ENCODE measurements at regions not wholly inside any gene's neighbourhood (a gene's known extent, or its start where the extent isn't known, plus 50 kb on each side); places are given as distances from the start of the nearest gene placed in this dataset.

DNA sequence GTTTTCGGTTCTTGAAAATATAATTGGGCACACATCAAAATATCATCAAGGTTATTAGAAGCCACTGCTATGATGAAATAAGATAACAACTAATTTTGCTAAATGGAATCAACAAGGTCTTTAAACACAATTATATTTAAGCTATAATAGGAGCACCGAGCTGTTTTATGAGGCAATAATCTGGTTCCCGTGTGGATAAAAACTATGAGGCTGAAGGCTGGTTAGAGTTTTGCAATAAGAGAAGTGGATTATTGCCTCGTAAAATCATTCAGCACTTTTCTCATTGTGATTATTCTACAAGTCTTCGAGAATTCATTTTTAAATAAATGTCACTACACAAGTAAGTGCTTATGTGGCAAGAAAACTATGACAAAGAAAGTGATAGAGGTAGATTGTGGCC lies 975.7 kb upstream of the ADGRL2 start:
- Histone ChIP-seq H3K36me3 (no peaks in the 10 kb centered on the region), H3K9me3 (no peaks in the 10 kb centered on the region), H3K4me3 (no peak overlapping the region), H3K4me1 (no peaks in the 10 kb centered on the region), H3K27me3 (replicated peaks in 1 of 7) (no peaks in the 10 kb centered on the region), H3K27ac (no peak overlapping the region)
- intact Hi-C loops (cut with DNase I; ENCODE audit: low total_unique reads) = no loop called here
- 78 to 88% (median 87%) methylated on average over 5 of the region's 5 CpGs for WGBS, 5 donors
- TF ChIP-seq POLR2A (IDR thresholded peaks at IDR 0.05) = no peak
- TF ChIP-seq POLR2AphosphoS5 (IDR thresholded peaks at IDR 0.05) = no peak
- TF ChIP-seq, protein P1, sequence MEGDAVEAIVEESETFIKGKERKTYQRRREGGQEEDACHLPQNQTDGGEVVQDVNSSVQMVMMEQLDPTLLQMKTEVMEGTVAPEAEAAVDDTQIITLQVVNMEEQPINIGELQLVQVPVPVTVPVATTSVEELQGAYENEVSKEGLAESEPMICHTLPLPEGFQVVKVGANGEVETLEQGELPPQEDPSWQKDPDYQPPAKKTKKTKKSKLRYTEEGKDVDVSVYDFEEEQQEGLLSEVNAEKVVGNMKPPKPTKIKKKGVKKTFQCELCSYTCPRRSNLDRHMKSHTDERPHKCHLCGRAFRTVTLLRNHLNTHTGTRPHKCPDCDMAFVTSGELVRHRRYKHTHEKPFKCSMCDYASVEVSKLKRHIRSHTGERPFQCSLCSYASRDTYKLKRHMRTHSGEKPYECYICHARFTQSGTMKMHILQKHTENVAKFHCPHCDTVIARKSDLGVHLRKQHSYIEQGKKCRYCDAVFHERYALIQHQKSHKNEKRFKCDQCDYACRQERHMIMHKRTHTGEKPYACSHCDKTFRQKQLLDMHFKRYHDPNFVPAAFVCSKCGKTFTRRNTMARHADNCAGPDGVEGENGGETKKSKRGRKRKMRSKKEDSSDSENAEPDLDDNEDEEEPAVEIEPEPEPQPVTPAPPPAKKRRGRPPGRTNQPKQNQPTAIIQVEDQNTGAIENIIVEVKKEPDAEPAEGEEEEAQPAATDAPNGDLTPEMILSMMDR (IDR thresholded peaks at IDR 0.05 in 8 of 11, conservative IDR thresholded peaks at IDR 0.05 in 3 of 11) = no peak
- DNase-seq = no peak

DNA sequence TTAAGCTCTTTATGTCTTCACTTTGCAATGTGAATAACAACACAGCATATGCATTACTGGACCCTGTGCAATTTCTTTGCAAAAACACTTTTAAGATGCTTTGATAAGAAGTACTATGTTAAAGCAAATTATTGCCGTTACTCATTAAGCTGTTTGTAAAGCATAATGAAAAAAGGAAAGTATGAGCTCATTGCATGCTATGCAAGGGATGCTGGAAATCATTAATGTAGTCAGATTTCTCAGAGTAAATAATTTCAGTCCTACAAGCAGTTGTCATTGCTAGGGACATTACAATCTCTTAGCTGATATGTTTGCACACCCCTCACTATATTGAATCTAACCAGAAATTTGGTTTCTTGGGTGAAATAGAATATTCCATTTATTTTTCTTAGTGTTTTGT lies 982.5 kb upstream of the ADGRL2 start:
- Histone ChIP-seq H3K36me3 (no peaks in the 10 kb centered on the region), H3K4me1 (no peaks in the 10 kb centered on the region), H3K27me3 (replicated peaks in 1 of 7) (no peaks in the 10 kb centered on the region), H3K9me3 (no peaks in the 10 kb centered on the region), H3K4me3 (no peak overlapping the region), H3K27ac (no peak overlapping the region)
- no peak for DNase-seq
- WGBS, 5 donors = 83 to 95% (median 84%) methylated on average over 1 of the region's 1 CpG
- intact Hi-C loops (cut with DNase I; ENCODE audit: low total_unique reads) = no loop called here
- no peak for TF ChIP-seq POLR2AphosphoS5 (IDR thresholded peaks at IDR 0.05)
- TF ChIP-seq, protein P1 (IDR thresholded peaks at IDR 0.05 in 8 of 11, conservative IDR thresholded peaks at IDR 0.05 in 3 of 11) = no peak
- no peak for TF ChIP-seq POLR2A (IDR thresholded peaks at IDR 0.05)

DNA sequence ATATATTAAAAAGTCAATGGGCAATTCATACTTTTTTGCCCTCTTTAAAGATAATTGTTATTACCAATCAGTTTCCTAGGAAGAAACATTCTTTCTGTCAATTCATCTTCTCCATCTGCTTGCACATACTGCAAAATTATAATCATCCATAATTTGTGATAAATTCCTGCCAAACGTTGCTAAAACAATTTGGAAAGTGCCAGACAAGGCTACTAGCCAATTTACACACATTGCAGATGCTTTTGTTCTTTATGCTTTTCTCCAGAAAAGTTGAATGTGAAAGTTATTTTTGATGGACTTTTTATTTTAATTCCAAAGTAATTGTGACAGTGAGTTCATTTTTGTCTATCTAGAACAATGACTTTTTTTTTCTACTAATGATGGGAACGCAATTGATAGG lies 992.8 kb upstream of the ADGRL2 start:
- 67 to 76% (median 69%) methylated on average over 2 of the region's 2 CpGs for WGBS, 5 donors
- H3K27ac ChIP-seq = no peak overlapping the region
- TF ChIP-seq POLR2A (IDR thresholded peaks at IDR 0.05) = no peak
- no peak for TF ChIP-seq POLR2AphosphoS5 (IDR thresholded peaks at IDR 0.05)
- TF ChIP-seq, protein P1 (IDR thresholded peaks at IDR 0.05 in 8 of 11, conservative IDR thresholded peaks at IDR 0.05 in 3 of 11) = no peak
- H3K4me1 ChIP-seq = no peaks in the 10 kb centered on the region
- intact Hi-C loops (cut with DNase I; ENCODE audit: low total_unique reads) = no loop called here
- DNase-seq = no peak
- no peaks in the 10 kb centered on the region for H3K27me3 ChIP-seq (replicated peaks in 1 of 7)
- no peaks in the 10 kb centered on the region for H3K36me3 ChIP-seq
- no peaks in the 10 kb centered on the region for H3K9me3 ChIP-seq
- H3K4me3 ChIP-seq = no peak overlapping the region

DNA sequence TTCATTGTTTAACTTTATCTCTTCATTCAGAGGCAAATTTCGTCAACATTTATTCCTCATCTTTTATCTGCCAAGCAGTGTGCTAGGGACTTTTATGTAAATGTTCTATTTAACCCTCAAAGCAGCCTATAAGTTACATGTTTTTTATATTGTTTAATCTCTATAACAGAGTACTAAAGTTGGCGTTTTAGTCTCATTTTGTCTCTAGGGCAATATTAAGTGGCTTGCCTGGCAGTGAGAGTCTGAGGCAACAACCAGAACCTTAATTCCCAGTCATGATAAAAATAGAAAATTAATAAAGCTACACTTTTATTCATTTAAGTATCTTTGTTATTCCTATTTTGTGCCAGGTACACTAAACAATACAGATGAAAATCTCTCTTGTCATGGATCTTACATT lies 994.3 kb upstream of the ADGRL2 start:
- intact Hi-C loops (cut with DNase I; ENCODE audit: low total_unique reads) = no loop called here
- no peaks in the 10 kb centered on the region for H3K4me1 ChIP-seq
- no peak for DNase-seq
- no peaks in the 10 kb centered on the region for H3K27me3 ChIP-seq (replicated peaks in 1 of 7)
- H3K4me3 ChIP-seq = no peak overlapping the region
- no peaks in the 10 kb centered on the region for H3K9me3 ChIP-seq
- no peaks in the 10 kb centered on the region for H3K36me3 ChIP-seq
- H3K27ac ChIP-seq = no peak overlapping the region
- TF ChIP-seq, protein P1 (IDR thresholded peaks at IDR 0.05 in 8 of 11, conservative IDR thresholded peaks at IDR 0.05 in 3 of 11) = no peak
- no peak for TF ChIP-seq POLR2AphosphoS5 (IDR thresholded peaks at IDR 0.05)
- no peak for TF ChIP-seq POLR2A (IDR thresholded peaks at IDR 0.05)
- WGBS, 5 donors = 81 to 93% (median 90%) methylated on average over 2 of the region's 2 CpGs
